SK-N-SH (cell line): ENCODE measurements at regions not wholly inside any gene's neighbourhood (a gene's known extent, or its start where the extent isn't known, plus 50 kb on each side); places are given as distances from the start of the nearest gene placed in this dataset.
A peak's percentile ranks its signal among the peaks of the same experiment; 100 is the strongest.

Experiments used
- CTCF ChIA-PET: fragments of 300-600, 350-600 bp; formaldehyde crosslinking; extraction: SDS; loops from one replicate; lab custom pipeline; 2021; lab: Yijun Ruan, JAX
- POLR2A ChIA-PET: fragments of 350-600 bp; sonication (Branson Sonifier 250); formaldehyde crosslinking; extraction: SDS; loops from one replicate; lab custom pipeline; 2020; ENCODE audit warnings: antibody characterized with exemption, inconsistent platforms; lab: Yijun Ruan, JAX
- DNase-seq: peaks from one replicate; pipeline ENCODE4 v3.0.0; 2012
- H2AFZ ChIP-seq: fragments of 200-600 bp; sonication (generic); 2 replicates; pipeline ENCODE4 v1.8.1; 2016; ENCODE audit warnings: antibody characterized with exemption, mild to moderate bottlenecking, low read depth
- H3F3A ChIP-seq: fragments of 200-600 bp; sonication (generic); replicated peaks from 2 replicates; pipeline ENCODE3; 2016; ENCODE audit warnings: antibody characterized with exemption, mild to moderate bottlenecking; ENCODE audit not compliant: insufficient read depth
- H3K27ac ChIP-seq, 2 experiments: fragments of 200-500 bp in 1 of 2; fragments of 200-600 bp in 1 of 2; sonication (Bioruptor generic) in 1 of 2; sonication (generic), shearing (Covaris generic) in 1 of 2; 2 replicates each; pipeline versions ENCODE4 v1.5.1 to v1.6.1; 2014 to 2016; ENCODE audit warnings: low read depth in 2 of 2, inconsistent platforms in 1 of 2, low read length in 1 of 2, mild to moderate bottlenecking in 1 of 2, mixed read lengths in 1 of 2
- H3K27me3 ChIP-seq: fragments of 200-600 bp; sonication (generic), shearing (Covaris generic); 2 replicates; pipeline ENCODE4 v1.6.1; 2016; ENCODE audit warnings: mixed run types; ENCODE audit not compliant: insufficient read depth
- H3K36me3 ChIP-seq, 2 experiments: fragments of 200-500 bp in 1 of 2; fragments of 200-600 bp in 1 of 2; sonication (Bioruptor generic) in 1 of 2; sonication (generic) in 1 of 2; replicated peaks in 1 of 2; 2 replicates each; pipeline versions ENCODE3 to v1.5.1; 2014 to 2016; ENCODE audit warnings: low read length in 1 of 2, mild to moderate bottlenecking in 1 of 2; ENCODE audit not compliant: insufficient read depth in 2 of 2, control insufficient read depth in 1 of 2
- H3K4me1 ChIP-seq, 2 experiments: fragments of 200-500 bp in 1 of 2; fragments of 200-600 bp in 1 of 2; sonication (Bioruptor generic) in 1 of 2; sonication (generic), shearing (Covaris generic) in 1 of 2; 2 replicates each; pipeline versions ENCODE4 v1.5.1 to v1.6.1; 2014 to 2016; ENCODE audit warnings: low read depth in 1 of 2, low read length in 1 of 2, mixed run types in 1 of 2; ENCODE audit not compliant: insufficient read depth in 2 of 2, control insufficient read depth in 1 of 2
- H3K4me2 ChIP-seq: fragments of 200-600 bp; sonication (generic), shearing (Covaris generic); 2 replicates; pipeline ENCODE4 v1.6.1; 2017; ENCODE audit warnings: mixed run types
- H3K4me3 ChIP-seq, 2 experiments: fragments of 200-500 bp in 1 of 2; fragments of 200-600 bp in 1 of 2; sonication (Bioruptor generic) in 1 of 2; sonication (generic), shearing (Covaris generic) in 1 of 2; 2 replicates each; pipeline versions ENCODE4 v1.5.1 to v1.8.1; 2014 to 2016; ENCODE audit warnings: low read depth in 2 of 2, inconsistent platforms in 1 of 2, low read length in 1 of 2, mild to moderate bottlenecking in 1 of 2, mixed read lengths in 1 of 2, moderate library complexity in 1 of 2
- H3K79me2 ChIP-seq: fragments of 200-600 bp; sonication (generic); 2 replicates; pipeline ENCODE4 v1.8.1; 2017; ENCODE audit warnings: mild to moderate bottlenecking; ENCODE audit not compliant: insufficient read depth
- H3K9ac ChIP-seq: fragments of 200-600 bp; sonication (generic); 2 replicates; pipeline ENCODE4 v1.6.1; 2017; ENCODE audit warnings: mixed run types
- H3K9me2 ChIP-seq: fragments of 200-600 bp; sonication (generic); 2 replicates; pipeline ENCODE4 v1.6.1; 2017; ENCODE audit warnings: mixed run types
- H3K9me3 ChIP-seq: fragments of 200-600 bp; sonication (generic); 2 replicates; pipeline ENCODE4 v1.6.1; 2017; ENCODE audit warnings: mixed run types, mild to moderate bottlenecking, moderate library complexity
- H4K20me1 ChIP-seq: fragments of 200-600 bp; sonication (generic); 2 replicates; pipeline ENCODE4 v1.6.1; 2017; ENCODE audit warnings: mild to moderate bottlenecking, mixed run types; ENCODE audit not compliant: insufficient read depth
- CHD2 ChIP-seq: fragments of 150-350 bp; IDR thresholded peaks from 2 replicates; pipeline ENCODE4 v1.6.1; 2018; ENCODE audit warnings: low read length; ENCODE audit not compliant: partially characterized antibody
- EP300 ChIP-seq, 2 experiments: IDR thresholded peaks; 2 replicates each; pipeline versions ENCODE4 v1.4.0 to v1.6.1; 2012; ENCODE audit warnings: borderline replicate concordance in 1 of 2, low read depth in 1 of 2, low read length in 1 of 2
- FOSL2 ChIP-seq: IDR thresholded peaks from 2 replicates; pipeline ENCODE4 v1.4.0; 2012; ENCODE audit warnings: low read depth, mild to moderate bottlenecking, moderate library complexity, borderline replicate concordance
- JUND ChIP-seq: IDR thresholded peaks from 2 replicates; pipeline ENCODE4 v1.4.0; 2012
- MXI1 ChIP-seq: IDR thresholded peaks from 2 replicates; pipeline ENCODE4 v1.6.1; 2012; ENCODE audit warnings: mild to moderate bottlenecking, low read depth, low read length, improper control_type of control experiment
- NRF1 ChIP-seq: IDR thresholded peaks from 2 replicates; pipeline ENCODE4 v1.6.1; 2012; ENCODE audit warnings: low read depth, mild to moderate bottlenecking, low read length
- SIN3A ChIP-seq: IDR thresholded peaks from 2 replicates; pipeline ENCODE4 v1.6.1; 2012; ENCODE audit warnings: low read depth, mild to moderate bottlenecking, low read length, moderate library complexity, borderline replicate concordance
- TEAD4 ChIP-seq: IDR thresholded peaks from 2 replicates; pipeline ENCODE4 v1.4.0; 2012; ENCODE audit warnings: mild to moderate bottlenecking, borderline replicate concordance; ENCODE audit not compliant: insufficient read depth
- YY1 ChIP-seq: IDR thresholded peaks from 2 replicates; pipeline ENCODE4 v1.4.0; 2012; ENCODE audit warnings: low read depth, mild to moderate bottlenecking
- ZBTB33 ChIP-seq: IDR thresholded peaks from 2 replicates; pipeline ENCODE4 v1.4.0; 2012; ENCODE audit warnings: low read depth, borderline replicate concordance
- WGBS: methylation state at CpG from one replicate; pipeline ENCODE4 v1.1.6; 2017; ENCODE audit warnings: low lambda C conversion rate; 5-methylcytosine and 5-hydroxymethylcytosine counted together

- Histone ChIP-seq H3K4me2 (no peak overlapping the region), H3F3A (peaks cover 13% of the 10 kb centered on the region), H3K9me2 (no peaks in the 10 kb centered on the region), H2AFZ (no peak overlapping the region), H3K36me3 (no peaks in the 10 kb centered on the region), H4K20me1 (no peaks in the 10 kb centered on the region), H3K4me3 (no peak overlapping the region), H3K27ac (peak overlapping the region in 1 of 2 experiments; percentile 83; a peak in 2 of 4 replicates), H3K4me1 (no peaks in the 10 kb centered on the region), H3K9ac (peak overlapping the region; percentile 39; the same call in 1 of the 2 replicates), H3K27me3 (no peaks in the 10 kb centered on the region), H3K9me3 (no peaks in the 10 kb centered on the region), H3K79me2 (no peaks in the 10 kb centered on the region)
- 37% methylated on average over 4 of the region's 4 CpGs for WGBS
- no peak for TF ChIP-seq YY1
- peak; percentile 21; the same call in 1 of the 2 replicates for TF ChIP-seq JUND
- TF ChIP-seq FOSL2: peak; percentile 41; the same call in 1 of the 2 replicates
- CTCF ChIA-PET: interaction anchor here (1.1 kb wide), 1 partner anchor 14 kb away, joined by 4 read pairs; no protein-coding TSS in a partner anchor
- DNase-seq: no peak
- POLR2A ChIA-PET: no interaction called here
Measured at GRCh38 chr5:158406884-158407823, 548.2 kb upstream of the CLINT1 start.

- Histone ChIP-seq H3K27ac (no peak overlapping the region), H4K20me1 (no peaks in the 10 kb centered on the region), H3K9me3 (no peaks in the 10 kb centered on the region), H3K79me2 (no peaks in the 10 kb centered on the region), H3K9me2 (no peaks in the 10 kb centered on the region), H3K4me1 (no peaks in the 10 kb centered on the region), H3K27me3 (no peaks in the 10 kb centered on the region), H3F3A (no peaks in the 10 kb centered on the region), H2AFZ (no peak overlapping the region), H3K4me2 (no peak overlapping the region), H3K4me3 (no peak overlapping the region), H3K9ac (no peak overlapping the region), H3K36me3 (no peaks in the 10 kb centered on the region)
- 41% methylated on average over 6 of the region's 6 CpGs for WGBS
- no peak for DNase-seq
- TF ChIP-seq MXI1: no peak
- ChIA-PET POLR2A (no interaction called here), CTCF (no interaction called here)
Measured at GRCh38 chr5:158398360-158399201, 539.6 kb upstream of the CLINT1 start.

- no peaks in the 10 kb centered on the region for H3K79me2 ChIP-seq
- H3K27me3 ChIP-seq: no peaks in the 10 kb centered on the region
- no peaks in the 10 kb centered on the region for H3K9me2 ChIP-seq
- no peak overlapping the region for H3K27ac ChIP-seq
- H3K4me3 ChIP-seq: no peak overlapping the region
- no peaks in the 10 kb centered on the region for H3K4me1 ChIP-seq
- WGBS: 66% methylated on average over 6 of the region's 6 CpGs
- ChIA-PET POLR2A (no interaction called here), CTCF (interaction anchor here (1.1 kb wide), 1 partner anchor 11 kb away, joined by 3 read pairs; no protein-coding TSS in a partner anchor)
- no peaks in the 10 kb centered on the region for H3F3A ChIP-seq
- H3K9me3 ChIP-seq: no peaks in the 10 kb centered on the region
- no peak for TF ChIP-seq FOSL2
- no peak for TF ChIP-seq ZBTB33
- TF ChIP-seq CHD2: no peak
- TF ChIP-seq TEAD4: no peak
- TF ChIP-seq EP300 (IDR thresholded peaks at IDR 0.05; ENCODE audit: borderline replicate concordance in 1 of 2, low read depth in 1 of 2, low read length in 1 of 2): no peak
- TF ChIP-seq NRF1: no peak
- no peak for TF ChIP-seq SIN3A
- H4K20me1 ChIP-seq: no peaks in the 10 kb centered on the region
- no peak overlapping the region for H2AFZ ChIP-seq
- no peak overlapping the region for H3K4me2 ChIP-seq
- no peaks in the 10 kb centered on the region for H3K36me3 ChIP-seq
- H3K9ac ChIP-seq: no peak overlapping the region
- no peak for DNase-seq
Measured at GRCh38 chr5:158397278-158397677, 538.3 kb upstream of the CLINT1 start.
